GM12874 (cell line): ENCODE measurements at regions not wholly inside any gene's neighbourhood (a gene's known extent, or its start where the extent isn't known, plus 50 kb on each side); places are given as distances from the start of the nearest gene placed in this dataset.

Experiments
- TF ChIP-seq, protein P1 (sequence below): IDR thresholded peaks from 2 replicates; pipeline ENCODE4 v1.5.1; 2011; ENCODE audit warnings: low read depth, mild to moderate bottlenecking, control low read depth, low read length, moderate library complexity; ENCODE audit not compliant: insufficient read depth

DNA sequence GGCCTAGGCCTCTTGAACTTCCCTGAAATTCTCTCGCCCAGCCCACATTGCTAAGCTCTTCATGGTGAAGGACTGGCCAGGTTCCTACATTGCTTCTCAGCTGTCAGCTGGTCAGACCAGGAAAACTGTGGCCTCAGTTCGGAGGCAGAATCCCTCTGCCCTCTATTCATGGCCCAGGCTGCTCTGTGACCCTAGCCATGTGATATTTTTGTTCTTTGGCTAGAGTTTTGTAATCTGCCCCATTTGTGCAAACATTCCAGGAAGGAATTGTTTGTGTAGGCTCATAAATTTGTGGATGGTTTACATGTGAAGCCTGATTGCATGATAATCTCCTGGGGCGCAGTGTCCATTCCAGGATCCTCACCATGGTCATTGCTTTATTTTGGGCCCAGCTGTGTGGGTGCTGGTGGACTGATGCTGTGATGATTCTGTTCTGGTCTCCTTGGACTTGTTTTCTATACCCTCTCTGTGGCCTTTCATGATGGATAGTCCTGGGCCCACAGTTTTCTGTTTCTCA is 149.1 kb upstream of the E2F8 start:
- TF ChIP-seq, protein P1, sequence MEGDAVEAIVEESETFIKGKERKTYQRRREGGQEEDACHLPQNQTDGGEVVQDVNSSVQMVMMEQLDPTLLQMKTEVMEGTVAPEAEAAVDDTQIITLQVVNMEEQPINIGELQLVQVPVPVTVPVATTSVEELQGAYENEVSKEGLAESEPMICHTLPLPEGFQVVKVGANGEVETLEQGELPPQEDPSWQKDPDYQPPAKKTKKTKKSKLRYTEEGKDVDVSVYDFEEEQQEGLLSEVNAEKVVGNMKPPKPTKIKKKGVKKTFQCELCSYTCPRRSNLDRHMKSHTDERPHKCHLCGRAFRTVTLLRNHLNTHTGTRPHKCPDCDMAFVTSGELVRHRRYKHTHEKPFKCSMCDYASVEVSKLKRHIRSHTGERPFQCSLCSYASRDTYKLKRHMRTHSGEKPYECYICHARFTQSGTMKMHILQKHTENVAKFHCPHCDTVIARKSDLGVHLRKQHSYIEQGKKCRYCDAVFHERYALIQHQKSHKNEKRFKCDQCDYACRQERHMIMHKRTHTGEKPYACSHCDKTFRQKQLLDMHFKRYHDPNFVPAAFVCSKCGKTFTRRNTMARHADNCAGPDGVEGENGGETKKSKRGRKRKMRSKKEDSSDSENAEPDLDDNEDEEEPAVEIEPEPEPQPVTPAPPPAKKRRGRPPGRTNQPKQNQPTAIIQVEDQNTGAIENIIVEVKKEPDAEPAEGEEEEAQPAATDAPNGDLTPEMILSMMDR, result no peak

DNA sequence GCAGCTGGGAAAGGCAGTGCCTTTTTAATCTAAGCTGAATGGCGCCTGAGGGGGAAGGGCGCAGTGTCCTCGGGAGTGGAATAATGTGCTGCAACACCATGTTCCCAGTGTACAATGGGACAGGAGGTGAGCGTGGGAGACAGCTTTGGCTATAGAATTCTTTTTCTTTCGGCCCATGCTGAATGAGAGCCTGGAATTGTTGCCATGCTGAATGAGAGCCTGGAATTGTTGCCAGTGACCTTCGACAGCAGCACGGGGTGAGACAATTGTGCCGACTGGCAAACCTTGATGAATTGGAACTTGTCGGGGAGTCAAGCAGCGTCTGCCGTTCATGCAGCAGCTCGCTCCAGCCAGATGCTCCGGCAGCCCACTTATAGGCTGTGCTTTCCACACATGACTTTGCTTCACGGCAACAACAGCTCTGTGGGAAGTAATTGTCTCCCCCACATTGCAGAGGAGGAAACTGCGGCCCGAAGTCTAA is 141.4 kb upstream of the E2F8 start:
- TF ChIP-seq, protein P1, result no peak

DNA sequence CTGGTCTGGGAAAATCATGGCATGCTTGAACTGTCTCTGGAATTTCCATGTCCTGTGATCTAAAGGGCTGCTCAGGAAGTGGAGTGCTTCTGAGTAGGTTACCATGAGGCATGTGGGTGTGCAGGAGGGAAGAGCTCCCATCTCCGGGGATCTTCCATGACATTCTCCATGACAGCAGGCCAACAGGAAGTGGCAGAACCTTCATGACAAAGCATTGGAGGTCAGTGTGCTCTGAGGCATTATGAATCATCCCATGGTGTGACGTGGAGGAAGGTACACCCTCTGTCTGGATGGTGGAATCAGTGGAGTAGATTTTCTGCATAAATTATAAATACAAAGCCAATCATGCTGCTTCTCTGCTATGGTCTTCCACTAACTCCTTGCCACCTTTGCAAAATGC is 139.6 kb upstream of the E2F8 start:
- TF ChIP-seq, protein P1, result no peak

DNA sequence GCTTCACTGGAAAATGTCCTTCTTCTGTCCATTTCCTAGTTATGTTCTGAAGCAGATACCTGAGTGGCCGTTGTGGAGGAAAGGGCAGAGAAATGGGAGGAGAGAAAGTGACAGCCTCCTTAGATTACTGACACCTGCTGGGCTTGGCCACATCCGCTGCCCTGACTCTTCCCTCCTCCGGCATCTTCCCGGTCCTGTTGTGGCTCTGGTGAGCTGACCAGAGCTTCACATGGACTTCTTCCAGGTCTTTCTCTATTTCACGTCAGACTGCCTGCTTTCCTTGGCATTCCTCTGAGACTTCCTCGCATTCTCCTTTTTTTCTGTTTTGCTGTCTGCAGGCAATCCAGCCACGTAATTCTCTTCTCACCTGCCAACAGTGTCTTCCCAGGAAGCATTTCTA is 138.7 kb upstream of the E2F8 start:
- TF ChIP-seq, protein P1, result no peak

DNA sequence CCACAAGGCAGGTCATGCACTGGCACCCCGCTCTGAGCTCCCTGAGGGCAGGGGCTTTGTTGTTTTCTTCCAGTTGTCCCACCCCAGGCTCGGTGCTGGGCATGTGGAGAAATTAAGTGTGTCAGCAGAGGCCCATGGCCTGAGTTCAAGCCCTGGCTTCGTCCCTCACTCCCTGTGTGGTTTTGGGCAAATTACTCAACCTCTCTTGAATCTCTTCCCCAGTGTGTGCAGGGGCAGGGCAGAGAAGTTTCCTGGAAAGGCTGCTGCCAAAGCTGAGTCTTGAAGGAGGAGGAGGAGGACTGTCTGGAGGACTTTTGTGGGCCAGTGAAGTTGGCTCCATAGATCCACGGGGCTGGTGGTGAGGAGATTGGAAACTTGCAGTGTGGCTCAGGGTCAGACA is 138.1 kb upstream of the E2F8 start:
- TF ChIP-seq, protein P1, result no peak

DNA sequence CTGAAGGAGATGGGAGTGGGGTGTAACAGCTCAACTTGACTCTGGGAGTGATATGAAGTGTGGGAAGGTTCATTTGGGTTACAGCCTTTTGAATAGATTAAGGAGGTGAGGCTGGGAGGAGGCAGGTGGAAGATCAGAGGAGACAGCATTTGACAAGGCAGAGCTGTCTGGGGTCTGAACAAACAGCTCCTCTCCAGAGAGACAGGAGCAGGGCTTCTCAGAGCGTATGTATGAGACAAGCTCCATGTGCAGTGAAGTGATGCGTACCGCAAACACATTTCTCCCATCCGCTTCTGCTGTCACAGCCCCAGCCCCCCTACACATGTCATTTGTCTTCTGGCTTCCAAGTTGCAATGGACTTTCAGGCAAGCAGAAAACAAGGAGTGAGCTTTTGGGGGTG is 137.1 kb upstream of the E2F8 start:
- TF ChIP-seq, protein P1, result no peak

DNA sequence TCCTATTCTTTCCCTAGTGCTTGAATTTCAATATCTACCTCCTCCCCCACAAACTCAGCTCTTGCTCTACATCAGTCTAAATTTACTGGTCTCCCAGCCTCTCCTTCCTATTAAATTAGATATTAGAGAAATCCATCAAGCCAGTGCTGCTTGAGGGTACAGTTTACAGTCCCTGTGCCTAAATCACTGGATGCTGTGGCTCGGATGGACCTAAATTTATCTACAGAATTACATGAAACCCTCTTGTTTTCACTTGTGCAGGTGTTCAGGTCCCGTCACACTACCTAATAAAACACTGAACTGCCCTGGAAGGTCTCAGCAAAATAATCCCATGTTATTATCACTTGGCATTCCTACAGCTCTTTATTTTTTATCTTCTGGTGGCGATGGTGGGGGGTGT is 134.7 kb upstream of the E2F8 start:
- TF ChIP-seq, protein P1, result no peak
